ENCODE measurements at regions not wholly inside any gene's neighbourhood (a gene's known extent, or its start where the extent isn't known, plus 50 kb on each side); places are given as distances from the start of the nearest gene placed in this dataset.

DNA sequence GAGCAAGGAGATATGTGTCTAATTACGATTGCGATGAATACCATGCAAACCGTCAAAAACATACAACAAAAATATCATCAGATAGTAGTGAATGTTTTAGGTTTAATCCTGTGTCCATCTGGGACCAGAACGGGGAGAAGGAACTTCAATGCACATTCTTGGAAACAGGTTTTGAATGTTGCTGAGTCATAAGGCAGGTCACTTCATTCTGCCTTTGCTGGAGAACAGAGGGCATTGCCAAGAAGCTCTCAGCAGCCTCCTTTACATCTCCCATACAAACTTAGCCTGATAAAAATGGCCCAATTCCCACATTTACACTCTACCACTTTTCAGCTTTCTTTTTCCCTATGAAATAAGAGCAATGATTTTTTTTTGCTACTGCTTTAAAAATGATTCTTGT lies 78.0 kb upstream of the KCNJ6 start:
- H2BK120ac ChIP-seq (ENCODE audit: low read depth, low read length) = no peak overlapping the region
- H3K9me3 ChIP-seq (ENCODE audit: control insufficient read depth, insufficient read depth, low read length) = no peaks in the 10 kb centered on the region
- no peak overlapping the region for H2AFZ ChIP-seq (replicated peaks; ENCODE audit: low read length, poor library complexity)
- H2AK9ac ChIP-seq (replicated peaks; ENCODE audit: low read depth, low read length, poor library complexity) = no peak overlapping the region
- no peaks in the 10 kb centered on the region for H3K79me1 ChIP-seq (ENCODE audit: low read depth in 1 of 2, low read length in 2 of 2)
- no peak overlapping the region for H2BK15ac ChIP-seq (ENCODE audit: low read depth, low read length)
- H3K9ac ChIP-seq (ENCODE audit: low read depth, low read length) = no peak overlapping the region
- H2BK5ac ChIP-seq (ENCODE audit: low read depth, low read length, poor library complexity, severe bottlenecking) = no peak overlapping the region
- H4K8ac ChIP-seq (ENCODE audit: low read depth in 2 of 2, low read length in 2 of 2) = no peak overlapping the region
- H4K91ac ChIP-seq (ENCODE audit: insufficient read depth, low read depth, low read length) = no peak overlapping the region
- in situ Hi-C loops (cut with MboI; ENCODE audit: low sequenced_read_pairs) = no loop called here
- H3K4me1 ChIP-seq (ENCODE audit: control insufficient read depth, insufficient read depth, low read length) = no peaks in the 10 kb centered on the region
- no peak overlapping the region for H3K27ac ChIP-seq (ENCODE audit: insufficient read depth, low read length)
- H2BK20ac ChIP-seq (ENCODE audit: low read depth, low read length) = no peak overlapping the region
- no peak overlapping the region for H3K23ac ChIP-seq (ENCODE audit: low read depth, low read length)
- H3K9me1 ChIP-seq (ENCODE audit: insufficient read depth, low read length) = no peaks in the 10 kb centered on the region
- TF ChIP-seq MAFK (IDR thresholded peaks at IDR 0.05; ENCODE audit: low read depth, low read length) (no peak), MXI1 (IDR thresholded peaks at IDR 0.05; ENCODE audit: borderline replicate concordance, low read depth, low read length) (no peak), MAZ (IDR thresholded peaks at IDR 0.05; ENCODE audit: borderline replicate concordance, low read depth, low read length) (no peak), RFX5 (IDR thresholded peaks at IDR 0.05; ENCODE audit: low read depth, low read length) (no peak), POLR2A (IDR thresholded peaks at IDR 0.05; ENCODE audit: low read depth, low read length) (no peak), BHLHE40 (IDR thresholded peaks at IDR 0.05; ENCODE audit: low read depth, low read length) (no peak), CHD1 (IDR thresholded peaks at IDR 0.05; ENCODE audit: low read depth, low read length) (no peak), CEBPB (IDR thresholded peaks at IDR 0.05; ENCODE audit: low read depth, low read length) (no peak), RAD21 (IDR thresholded peaks at IDR 0.05; ENCODE audit: low read length) (no peak), SMC3 (IDR thresholded peaks at IDR 0.05; ENCODE audit: low read depth, low read length) (no peak), RCOR1 (IDR thresholded peaks at IDR 0.05; ENCODE audit: insufficient replicate concordance, low read length) (no peak), FOS (IDR thresholded peaks at IDR 0.05; ENCODE audit: low read depth, low read length) (no peak), NFE2L2 (IDR thresholded peaks at IDR 0.05; ENCODE audit: low read depth, low read length) (no peak)
- TF ChIP-seq, protein P1, sequence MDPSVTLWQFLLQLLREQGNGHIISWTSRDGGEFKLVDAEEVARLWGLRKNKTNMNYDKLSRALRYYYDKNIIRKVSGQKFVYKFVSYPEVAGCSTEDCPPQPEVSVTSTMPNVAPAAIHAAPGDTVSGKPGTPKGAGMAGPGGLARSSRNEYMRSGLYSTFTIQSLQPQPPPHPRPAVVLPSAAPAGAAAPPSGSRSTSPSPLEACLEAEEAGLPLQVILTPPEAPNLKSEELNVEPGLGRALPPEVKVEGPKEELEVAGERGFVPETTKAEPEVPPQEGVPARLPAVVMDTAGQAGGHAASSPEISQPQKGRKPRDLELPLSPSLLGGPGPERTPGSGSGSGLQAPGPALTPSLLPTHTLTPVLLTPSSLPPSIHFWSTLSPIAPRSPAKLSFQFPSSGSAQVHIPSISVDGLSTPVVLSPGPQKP (IDR thresholded peaks at IDR 0.05; ENCODE audit: borderline replicate concordance, low read depth, low read length) = no peak
- TF ChIP-seq, protein P2, sequence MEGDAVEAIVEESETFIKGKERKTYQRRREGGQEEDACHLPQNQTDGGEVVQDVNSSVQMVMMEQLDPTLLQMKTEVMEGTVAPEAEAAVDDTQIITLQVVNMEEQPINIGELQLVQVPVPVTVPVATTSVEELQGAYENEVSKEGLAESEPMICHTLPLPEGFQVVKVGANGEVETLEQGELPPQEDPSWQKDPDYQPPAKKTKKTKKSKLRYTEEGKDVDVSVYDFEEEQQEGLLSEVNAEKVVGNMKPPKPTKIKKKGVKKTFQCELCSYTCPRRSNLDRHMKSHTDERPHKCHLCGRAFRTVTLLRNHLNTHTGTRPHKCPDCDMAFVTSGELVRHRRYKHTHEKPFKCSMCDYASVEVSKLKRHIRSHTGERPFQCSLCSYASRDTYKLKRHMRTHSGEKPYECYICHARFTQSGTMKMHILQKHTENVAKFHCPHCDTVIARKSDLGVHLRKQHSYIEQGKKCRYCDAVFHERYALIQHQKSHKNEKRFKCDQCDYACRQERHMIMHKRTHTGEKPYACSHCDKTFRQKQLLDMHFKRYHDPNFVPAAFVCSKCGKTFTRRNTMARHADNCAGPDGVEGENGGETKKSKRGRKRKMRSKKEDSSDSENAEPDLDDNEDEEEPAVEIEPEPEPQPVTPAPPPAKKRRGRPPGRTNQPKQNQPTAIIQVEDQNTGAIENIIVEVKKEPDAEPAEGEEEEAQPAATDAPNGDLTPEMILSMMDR (conservative IDR thresholded peaks at IDR 0.05; ENCODE audit: low read depth, low read length) = no peak
- TF ChIP-seq, protein P3, sequence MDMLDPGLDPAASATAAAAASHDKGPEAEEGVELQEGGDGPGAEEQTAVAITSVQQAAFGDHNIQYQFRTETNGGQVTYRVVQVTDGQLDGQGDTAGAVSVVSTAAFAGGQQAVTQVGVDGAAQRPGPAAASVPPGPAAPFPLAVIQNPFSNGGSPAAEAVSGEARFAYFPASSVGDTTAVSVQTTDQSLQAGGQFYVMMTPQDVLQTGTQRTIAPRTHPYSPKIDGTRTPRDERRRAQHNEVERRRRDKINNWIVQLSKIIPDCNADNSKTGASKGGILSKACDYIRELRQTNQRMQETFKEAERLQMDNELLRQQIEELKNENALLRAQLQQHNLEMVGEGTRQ (IDR thresholded peaks at IDR 0.05; ENCODE audit: low read depth, low read length) = no peak
- no peak overlapping the region for H3K4ac ChIP-seq (ENCODE audit: low read depth, low read length)
- CTCF ChIA-PET = no interaction called here
- BruUV-seq (replicated peaks) = no TSS peak
- no peak overlapping the region for H3K56ac ChIP-seq (ENCODE audit: extremely low read depth, insufficient read depth, low read length)
- no peak overlapping the region for H3K14ac ChIP-seq (replicated peaks; ENCODE audit: low read depth, low read length)
- ATAC-seq (ENCODE audit: low read depth) = no peak
- H3K36me3 ChIP-seq (ENCODE audit: control insufficient read depth, insufficient read depth, low read length) = no peaks in the 10 kb centered on the region
- dilution Hi-C loops (cut with HindIII; ENCODE audit: low sequenced_read_pairs, unreplicated experiment) = no loop called here
- no peak for DNase-seq
- no peak overlapping the region for H3K4me2 ChIP-seq (ENCODE audit: low read depth, low read length)
- no peak overlapping the region for H4K5ac ChIP-seq (ENCODE audit: low read depth, low read length)
- no peak overlapping the region for H3K4me3 ChIP-seq (ENCODE audit: insufficient read depth, low read depth, low read length)
- WGBS, 2 experiments (ENCODE audit: extremely low coverage in 2 of 2, insufficient read length in 1 of 2) = no CpG with 5 or more reads among the region's 4 CpGs
- no peak overlapping the region for H2AK5ac ChIP-seq (ENCODE audit: low read depth, low read length)
- intact Hi-C loops (cut with micrococcal nuclease) = no loop called here
- no peak overlapping the region for H3K18ac ChIP-seq (ENCODE audit: low read depth, low read length)
- no peaks in the 10 kb centered on the region for H4K20me1 ChIP-seq (ENCODE audit: insufficient read depth, low read length)
- POLR2A ChIA-PET (ENCODE audit: unreplicated experiment) = no interaction called here
- H3K27me3 ChIP-seq (ENCODE audit: control insufficient read depth, insufficient read depth, low read length) = peaks cover 5% of the 10 kb centered on the region

Measured in IMR-90 (cell line).